ENCODE measurements at regions not wholly inside any gene's neighbourhood (a gene's known extent, or its start where the extent isn't known, plus 50 kb on each side); places are given as distances from the start of the nearest gene placed in this dataset.

- POLR2A ChIA-PET (ENCODE audit: partially characterized antibody), result no interaction called here
- DNase-seq (ENCODE audit: low read depth in 1 of 2, low spot score in 2 of 2) (no peak), FAIRE-seq (no peak)
- H3K14ac ChIP-seq (ENCODE audit: insufficient read length), result no peak overlapping the region
- no peak overlapping the region for H2AFZ ChIP-seq (ENCODE audit: low read length)
- H4K20me1 ChIP-seq (replicated peaks in 1 of 2; ENCODE audit: control insufficient read depth in 1 of 2, insufficient read depth in 2 of 2, low read length in 2 of 2), result no peaks in the 10 kb centered on the region
- no peak overlapping the region for H2BK5ac ChIP-seq (ENCODE audit: low read depth, low read length)
- CTCF ChIA-PET (ENCODE audit: partially characterized antibody), result no interaction called here
- H3K56ac ChIP-seq (replicated peaks; ENCODE audit: insufficient read length, low read depth, low read length), result no peak overlapping the region
- H2AK5ac ChIP-seq (ENCODE audit: low read depth, low read length), result no peak overlapping the region
- H3K36me3 ChIP-seq (ENCODE audit: control insufficient read depth in 2 of 4, insufficient read depth in 4 of 4, low read length in 3 of 4), result no peaks in the 10 kb centered on the region
- no peaks in the 10 kb centered on the region for H3K27me3 ChIP-seq (replicated peaks in 1 of 4; ENCODE audit: control insufficient read depth in 3 of 4, extremely low read depth in 1 of 4, insufficient read depth in 3 of 4, low read length in 3 of 4)
- no peaks in the 10 kb centered on the region for H3K23me2 ChIP-seq (ENCODE audit: low read depth, low read length)
- no peak overlapping the region for H3K4ac ChIP-seq (replicated peaks; ENCODE audit: insufficient read length, low read depth, low read length)
- no peaks in the 10 kb centered on the region for H3K4me1 ChIP-seq (replicated peaks in 1 of 4; ENCODE audit: control insufficient read depth in 3 of 4, insufficient read depth in 4 of 4, low read length in 3 of 4)
- no peak overlapping the region for H3K27ac ChIP-seq (ENCODE audit: low read depth, low read length)
- no peak overlapping the region for H3K9ac ChIP-seq (replicated peaks in 1 of 4; ENCODE audit: extremely low read depth in 1 of 4, low read depth in 3 of 4, low read length in 3 of 4)
- H3K79me2 ChIP-seq (ENCODE audit: control insufficient read depth in 1 of 2, insufficient read depth in 2 of 2, low read length in 2 of 2), result no peaks in the 10 kb centered on the region
- no peak overlapping the region for H2BK120ac ChIP-seq (replicated peaks; ENCODE audit: low read depth, low read length)
- no peak overlapping the region for H4K91ac ChIP-seq (replicated peaks; ENCODE audit: insufficient read length, low read length)
- no peak overlapping the region for H3K4me2 ChIP-seq (ENCODE audit: insufficient read depth in 1 of 2, low read depth in 2 of 2, low read length in 2 of 2)
- no peak overlapping the region for H3K23ac ChIP-seq (ENCODE audit: insufficient read length)
- 83% methylated on average over 2 of the region's 2 CpGs; no CpG with 5 or more reads in 1 of the 2 experiments for WGBS, 2 experiments (ENCODE audit: extremely low coverage in 1 of 2, insufficient coverage in 1 of 2, insufficient read length in 1 of 2, insufficient replicate concordance in 2 of 2, low coverage in 1 of 2, low lambda C conversion rate in 2 of 2, missing lambda C conversion rate in 1 of 2)
- H2BK20ac ChIP-seq (ENCODE audit: low read length), result no peak overlapping the region
- no peak overlapping the region for H3K18ac ChIP-seq (ENCODE audit: extremely low read depth, low read length)
- no peaks in the 10 kb centered on the region for H3K79me1 ChIP-seq (ENCODE audit: low read depth, low read length)
- no peak overlapping the region for H2BK15ac ChIP-seq (ENCODE audit: low read length)
- no peaks in the 10 kb centered on the region for H3K9me3 ChIP-seq (ENCODE audit: insufficient read depth in 2 of 2, low read depth in 1 of 2, low read length in 1 of 2)
- H3K4me3 ChIP-seq (ENCODE audit: extremely low read depth in 1 of 4, insufficient read depth in 2 of 4, low read depth in 3 of 4, low read length in 4 of 4), result no peak overlapping the region
- no peak overlapping the region for H4K5ac ChIP-seq (ENCODE audit: insufficient read length, low read depth, low read length)
- H2BK12ac ChIP-seq (ENCODE audit: low read depth, low read length), result no peak overlapping the region
- no peak overlapping the region for H4K8ac ChIP-seq (ENCODE audit: extremely low read depth, insufficient read depth, low read length)
- TF ChIP-seq RFX5 (IDR thresholded peaks at IDR 0.05; ENCODE audit: borderline replicate concordance, low read depth, low read length) (no peak), CTCF (IDR thresholded peaks at IDR 0.05; ENCODE audit: control extremely low read depth in 1 of 3, insufficient read depth in 1 of 3, low read depth in 1 of 3, low read length in 3 of 3) (no peak), POU5F1 (IDR thresholded peaks at IDR 0.05; ENCODE audit: low read depth, low read length) (no peak), HDAC2 (IDR thresholded peaks at IDR 0.05; ENCODE audit: borderline replicate concordance in 1 of 2, low read depth in 2 of 2, low read length in 2 of 2) (no peak), JUN (IDR thresholded peaks at IDR 0.05; ENCODE audit: low read depth, low read length) (no peak), RBBP5 (IDR thresholded peaks at IDR 0.05; ENCODE audit: borderline replicate concordance, low read depth, low read length) (no peak), USF2 (IDR thresholded peaks at IDR 0.05; ENCODE audit: low read length) (no peak), BCL11A (IDR thresholded peaks at IDR 0.05; ENCODE audit: low read depth in 2 of 2, low read length in 2 of 2) (no peak), RXRA (IDR thresholded peaks at IDR 0.05; ENCODE audit: insufficient read depth, low read depth, low read length) (no peak), ASH2L (IDR thresholded peaks at IDR 0.05; ENCODE audit: low read length) (no peak), CBX5 (IDR thresholded peaks at IDR 0.05; ENCODE audit: low read depth, low read length) (no peak)
These were observed 74.3 kb downstream of the RPS12 start for GRCh38 chr6:132888701-132889100.

Measured in H1 (cell line).